GM19351 (cell line): ENCODE measurements at regions not wholly inside any gene's neighbourhood (a gene's known extent, or its start where the extent isn't known, plus 50 kb on each side); places are given as distances from the start of the nearest gene placed in this dataset.
"Not testable (repeated sequence)": the region's sequence is repeated elsewhere in the genome, so short reads cannot be mapped to it uniquely, and the experiment has no call there.

Source experiments
- ATAC-seq: cut with Tn5 transposase; IDR thresholded peaks from one replicate; pipeline ENCODE4 v1.9.1; 2021; ENCODE audit warnings: mild to moderate bottlenecking, moderate library complexity; ENCODE audit not compliant: unreplicated experiment

DNA sequence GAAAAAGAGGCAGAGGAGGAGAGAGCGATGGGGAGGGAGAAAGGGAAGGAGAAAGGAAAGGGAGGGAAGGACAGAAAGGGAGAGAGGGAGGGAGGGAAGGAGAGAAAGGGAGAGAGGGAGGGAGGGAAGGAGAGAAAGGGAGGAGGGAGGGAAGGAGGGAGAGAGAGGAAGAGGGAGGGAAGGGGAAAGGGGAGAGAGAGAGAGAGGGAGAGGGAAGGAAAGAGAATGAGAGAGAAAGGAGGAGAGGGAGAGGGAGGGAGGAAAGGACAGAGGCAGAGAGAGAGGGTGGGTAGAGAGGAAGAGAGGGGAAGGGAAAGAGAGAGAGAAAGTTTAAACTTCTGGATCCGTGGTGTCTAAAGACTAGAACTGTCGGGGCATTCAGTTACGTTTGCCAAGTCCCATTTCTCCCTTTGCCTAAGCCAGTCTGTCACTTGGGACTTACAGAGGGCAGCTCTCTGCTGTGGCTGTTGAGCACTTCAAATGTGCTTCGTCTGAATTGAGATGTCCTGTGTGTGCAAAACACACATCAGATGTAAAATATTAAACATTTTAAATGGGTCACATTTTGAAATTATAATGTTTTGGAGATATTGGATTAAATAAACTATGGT lies 62.6 kb downstream of the PLXNA1 start:
- ATAC-seq = no peak

- ATAC-seq = not testable (repeated sequence)
Measured at GRCh38 chr3:127046690-127047089, 63.8 kb downstream of the PLXNA1 start.

DNA sequence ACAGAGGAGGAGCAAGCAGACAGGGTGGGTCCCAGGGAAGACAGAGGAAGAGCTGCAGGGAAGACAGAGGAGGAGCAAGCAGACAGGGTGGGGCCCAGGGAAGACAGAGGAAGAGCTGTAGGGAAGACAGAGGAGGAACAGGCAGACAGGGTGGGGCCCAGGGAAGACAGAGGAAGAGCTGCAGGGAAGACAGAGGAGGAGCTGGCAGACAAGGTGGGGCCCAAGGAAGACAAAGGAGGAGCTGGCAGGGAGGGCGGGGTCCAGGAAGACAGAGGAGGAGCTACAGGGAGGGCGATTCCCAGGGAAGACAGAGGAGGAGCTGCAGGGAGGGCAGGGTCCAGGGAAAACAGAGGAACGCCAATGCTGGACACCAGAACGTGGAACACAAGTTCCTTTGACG lies 66.5 kb downstream of the PLXNA1 start:
- no peak for ATAC-seq

DNA sequence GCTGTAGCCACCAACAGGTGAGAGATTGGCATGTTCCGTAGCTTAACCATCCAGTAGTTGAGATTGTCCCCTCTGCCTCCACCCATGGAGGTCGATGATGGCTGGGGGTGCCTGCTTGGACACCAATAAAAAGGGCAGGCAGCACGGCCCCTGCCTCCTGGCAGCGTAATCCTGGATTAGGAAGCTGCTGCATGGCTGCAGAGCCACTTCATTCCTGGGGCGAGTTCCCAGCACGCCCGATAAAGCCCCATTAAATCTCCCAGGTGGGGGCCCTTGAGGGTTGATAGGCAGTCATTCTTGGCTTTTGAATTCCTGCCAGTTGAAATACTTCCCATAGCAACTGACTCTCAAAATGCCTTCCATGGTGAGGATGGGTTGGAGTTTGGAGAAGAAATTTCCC lies 67.8 kb downstream of the PLXNA1 start:
- no peak for ATAC-seq

- no peak for ATAC-seq
Measured at GRCh38 chr3:127052121-127052561, 69.2 kb downstream of the PLXNA1 start.

- no peak for ATAC-seq
Measured at GRCh38 chr3:127053026-127053425, 70.1 kb downstream of the PLXNA1 start.

- ATAC-seq = no peak
Measured at GRCh38 chr3:127053450-127053849, 70.5 kb downstream of the PLXNA1 start.

GRCh38 chr3:127053979-127054378 lies 71.1 kb downstream of the PLXNA1 start:
- no peak for ATAC-seq

GRCh38 chr3:127056281-127056680 lies 73.4 kb downstream of the PLXNA1 start:
- ATAC-seq = no peak

- no peak for ATAC-seq
Measured at GRCh38 chr3:127056976-127057375, 74.1 kb downstream of the PLXNA1 start.

DNA sequence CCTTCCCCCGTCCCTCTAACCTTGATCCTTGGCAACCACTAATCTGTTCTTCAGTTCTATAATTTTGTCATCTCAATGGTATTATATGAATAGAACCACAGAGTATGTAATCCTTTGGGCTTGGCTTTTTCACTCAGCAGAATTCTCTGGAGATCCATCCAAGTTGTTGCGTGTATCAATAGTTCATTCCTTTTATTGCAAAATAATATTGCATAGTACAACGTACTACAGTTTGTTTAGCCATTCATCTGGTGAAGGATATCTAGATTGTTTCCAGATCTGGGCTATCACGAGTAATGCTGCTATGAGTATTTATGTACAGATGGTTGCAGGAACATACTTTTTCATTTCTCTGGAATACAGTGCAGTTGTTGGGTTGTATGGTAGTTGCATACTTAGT lies 76.2 kb downstream of the PLXNA1 start:
- no peak for ATAC-seq

- no peak for ATAC-seq
Measured at GRCh38 chr3:127061641-127062040, 78.7 kb downstream of the PLXNA1 start.

DNA sequence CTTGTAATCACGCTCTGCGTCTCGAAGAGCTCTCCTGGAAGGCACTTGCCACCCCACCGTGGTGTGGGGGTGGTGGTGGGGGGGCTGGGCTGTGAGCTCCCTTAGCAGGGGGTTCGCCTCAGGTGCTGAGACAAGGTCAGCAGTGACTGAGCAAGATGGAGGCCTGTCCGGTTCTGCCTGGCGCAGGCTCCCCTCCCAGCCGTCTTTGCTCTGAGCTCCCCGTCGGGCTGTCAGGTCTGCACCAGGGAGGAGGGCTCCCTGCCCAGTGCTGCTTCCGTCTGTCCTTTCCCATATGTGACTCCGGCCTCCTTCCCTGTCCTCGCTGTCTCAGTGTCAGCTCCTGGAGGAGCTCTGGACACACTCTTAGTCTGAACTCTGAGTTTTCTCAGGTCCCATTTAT lies 80.0 kb downstream of the PLXNA1 start:
- ATAC-seq = no peak

GRCh38 chr3:127063916-127064315 lies 81.0 kb downstream of the PLXNA1 start:
- no peak for ATAC-seq

DNA sequence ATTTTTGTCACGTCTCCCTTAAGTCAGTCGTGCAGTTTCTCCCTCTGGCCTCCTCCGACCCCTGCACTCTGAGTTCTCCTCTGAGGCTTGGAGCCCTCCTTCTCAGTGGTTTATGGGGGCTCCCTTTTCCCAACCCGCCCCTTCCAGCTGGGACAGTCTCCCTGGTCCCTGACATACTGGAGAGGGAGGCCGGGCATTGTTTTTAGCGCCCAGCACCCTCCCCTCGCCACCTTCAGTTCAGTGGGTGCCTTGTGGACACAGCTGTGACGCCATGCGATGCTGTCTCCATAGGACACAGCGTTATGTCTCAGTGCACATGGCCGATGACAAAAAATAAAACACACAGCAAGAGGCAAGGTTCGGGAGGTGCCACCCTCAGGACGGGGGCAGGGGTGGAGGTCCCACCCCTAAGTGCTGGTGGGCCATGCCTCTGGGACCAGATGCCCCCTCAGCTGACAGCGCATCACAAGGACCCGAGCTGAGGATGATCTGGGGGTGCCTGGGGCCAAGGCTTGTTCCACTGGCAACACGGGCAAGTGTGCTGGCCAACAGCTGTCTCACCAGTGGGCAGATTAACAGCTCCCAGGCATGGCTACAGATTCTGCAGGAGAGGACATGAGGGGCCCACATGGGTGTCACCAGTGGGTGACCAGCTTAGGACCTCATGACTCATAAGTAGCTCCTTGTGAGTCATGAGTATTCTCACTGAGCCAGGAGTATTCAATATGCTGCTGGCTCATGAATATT lies 81.6 kb downstream of the PLXNA1 start:
- ATAC-seq = no peak

DNA sequence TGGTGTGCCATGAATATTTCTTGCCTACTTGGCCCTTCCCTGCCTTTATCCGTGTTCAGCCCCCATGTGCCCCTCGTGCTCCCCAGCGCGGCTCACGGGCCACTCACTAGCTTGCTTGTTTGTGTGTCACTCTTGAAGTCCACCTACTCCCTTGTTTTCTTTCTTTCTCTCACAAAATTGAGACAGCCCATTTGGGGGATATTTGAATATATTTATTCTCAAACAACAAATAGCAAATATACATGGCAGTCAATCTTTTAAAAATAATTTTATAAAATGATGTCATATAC lies 82.2 kb downstream of the PLXNA1 start:
- ATAC-seq = no peak

DNA sequence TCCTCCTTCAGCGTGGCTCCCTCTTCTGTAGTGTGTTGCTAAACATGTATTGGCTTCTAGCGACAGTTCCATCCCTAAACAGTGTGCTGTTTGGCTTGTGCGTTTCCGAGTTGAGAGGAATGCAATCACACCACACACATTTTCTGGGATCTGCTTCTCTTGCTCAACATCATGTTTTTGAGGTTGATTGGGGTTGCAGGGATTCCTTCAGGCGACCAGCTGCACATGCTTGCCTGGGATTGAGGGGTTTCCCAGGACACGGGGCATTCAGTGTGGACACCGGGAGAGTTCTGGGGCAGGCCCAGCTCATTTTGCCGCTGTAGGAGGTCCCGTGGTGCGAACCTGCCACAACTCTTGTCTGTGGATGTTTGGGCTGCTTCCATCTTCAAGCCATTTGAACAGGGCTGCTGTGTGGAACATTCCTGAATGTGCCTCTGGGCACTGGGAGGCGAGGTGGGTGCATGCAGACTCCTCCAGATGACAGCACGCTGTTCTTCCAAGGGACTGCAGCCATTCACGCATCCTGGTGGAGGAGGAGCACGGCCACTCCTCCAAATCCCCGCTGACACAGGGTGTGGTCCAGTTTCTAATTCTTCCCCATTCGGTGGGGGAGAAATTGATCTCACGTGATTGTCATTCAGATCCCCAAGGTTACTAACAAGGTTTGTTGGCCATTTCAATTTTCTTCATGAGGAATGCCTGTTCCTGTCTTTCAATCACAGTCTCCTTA lies 82.8 kb downstream of the PLXNA1 start:
- no peak for ATAC-seq

DNA sequence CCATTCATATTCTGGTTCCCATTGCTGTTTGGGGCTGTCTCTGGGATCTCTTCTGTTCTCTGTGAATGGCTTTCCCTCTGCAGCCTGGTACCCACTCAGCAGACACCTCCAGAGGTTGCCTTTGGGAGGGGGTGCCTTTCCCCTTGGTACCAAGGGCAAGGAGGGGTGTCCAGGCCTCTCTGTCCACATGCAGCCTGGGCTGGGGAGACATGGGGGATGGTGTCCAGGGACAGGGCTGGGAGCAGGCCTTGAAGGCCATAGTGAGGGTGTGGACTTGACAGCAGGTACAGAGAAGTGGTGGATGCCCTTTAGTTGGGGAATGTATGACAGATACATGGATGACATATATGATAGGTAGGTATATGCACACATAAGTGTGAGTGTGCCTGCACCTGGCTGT lies 83.7 kb downstream of the PLXNA1 start:
- no peak for ATAC-seq

GRCh38 chr3:127067116-127067910 lies 84.4 kb downstream of the PLXNA1 start:
- ATAC-seq = no peak

- ATAC-seq = no peak
Measured at GRCh38 chr3:127068111-127068810, 85.3 kb downstream of the PLXNA1 start.

- ATAC-seq = no peak
Measured at GRCh38 chr3:127068871-127069270, 86.0 kb downstream of the PLXNA1 start.
